RWPE1 (cell line): ENCODE measurements at regions not wholly inside any gene's neighbourhood (a gene's known extent, or its start where the extent isn't known, plus 50 kb on each side); places are given as distances from the start of the nearest gene placed in this dataset.

Experiments used
- CTCF ChIA-PET: fragments of 350-600 bp; sonication (Branson Sonifier 250); formaldehyde crosslinking; extraction: SDS; loops from one replicate; lab custom pipeline; 2021; lab: Yijun Ruan, JAX
- POLR2A ChIA-PET: fragments of 400-600 bp; formaldehyde crosslinking; extraction: SDS; loops from one replicate; lab custom pipeline; 2020; ENCODE audit warnings: antibody characterized with exemption; ENCODE audit not compliant: low non-redundant PET; lab: Yijun Ruan, JAX
- DNase-seq: peaks from one replicate; pipeline ENCODE4 v3.0.0; 2012; ENCODE audit warnings: low spot score
- H3K27ac ChIP-seq: fragments of 450-650 bp; 2 replicates; pipeline ENCODE4 v1.5.1; 2017
- TF ChIP-seq, protein P1 (sequence below): fragments of 450-650 bp; conservative IDR thresholded peaks from 2 replicates; pipeline ENCODE4 v1.5.1; 2017; ENCODE audit warnings: low read depth, mild to moderate bottlenecking

DNA sequence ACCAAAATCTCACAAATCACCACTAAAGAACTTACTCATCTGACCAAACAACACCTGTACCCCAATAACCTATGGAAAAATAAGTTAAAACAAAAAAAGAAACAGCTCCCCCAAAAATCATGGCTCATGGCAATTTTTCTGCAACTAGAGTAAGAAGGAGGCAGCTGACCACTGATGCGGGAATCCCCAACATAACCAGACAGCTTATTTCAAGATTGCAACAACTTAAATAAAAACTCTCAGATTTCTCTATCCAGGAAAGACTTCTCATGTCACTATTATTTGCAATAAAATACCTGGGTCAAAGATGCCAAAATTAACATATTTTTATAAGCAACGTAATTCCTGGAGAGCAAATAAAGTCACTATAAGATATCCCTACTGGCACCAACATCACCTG lies 128.1 kb upstream of the LY86 start:
- H3K27ac ChIP-seq, result no peak overlapping the region
- POLR2A ChIA-PET, result no interaction called here
- CTCF ChIA-PET, result no interaction called here
- TF ChIP-seq, protein P1, sequence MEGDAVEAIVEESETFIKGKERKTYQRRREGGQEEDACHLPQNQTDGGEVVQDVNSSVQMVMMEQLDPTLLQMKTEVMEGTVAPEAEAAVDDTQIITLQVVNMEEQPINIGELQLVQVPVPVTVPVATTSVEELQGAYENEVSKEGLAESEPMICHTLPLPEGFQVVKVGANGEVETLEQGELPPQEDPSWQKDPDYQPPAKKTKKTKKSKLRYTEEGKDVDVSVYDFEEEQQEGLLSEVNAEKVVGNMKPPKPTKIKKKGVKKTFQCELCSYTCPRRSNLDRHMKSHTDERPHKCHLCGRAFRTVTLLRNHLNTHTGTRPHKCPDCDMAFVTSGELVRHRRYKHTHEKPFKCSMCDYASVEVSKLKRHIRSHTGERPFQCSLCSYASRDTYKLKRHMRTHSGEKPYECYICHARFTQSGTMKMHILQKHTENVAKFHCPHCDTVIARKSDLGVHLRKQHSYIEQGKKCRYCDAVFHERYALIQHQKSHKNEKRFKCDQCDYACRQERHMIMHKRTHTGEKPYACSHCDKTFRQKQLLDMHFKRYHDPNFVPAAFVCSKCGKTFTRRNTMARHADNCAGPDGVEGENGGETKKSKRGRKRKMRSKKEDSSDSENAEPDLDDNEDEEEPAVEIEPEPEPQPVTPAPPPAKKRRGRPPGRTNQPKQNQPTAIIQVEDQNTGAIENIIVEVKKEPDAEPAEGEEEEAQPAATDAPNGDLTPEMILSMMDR, result no peak
- DNase-seq, result no peak

DNA sequence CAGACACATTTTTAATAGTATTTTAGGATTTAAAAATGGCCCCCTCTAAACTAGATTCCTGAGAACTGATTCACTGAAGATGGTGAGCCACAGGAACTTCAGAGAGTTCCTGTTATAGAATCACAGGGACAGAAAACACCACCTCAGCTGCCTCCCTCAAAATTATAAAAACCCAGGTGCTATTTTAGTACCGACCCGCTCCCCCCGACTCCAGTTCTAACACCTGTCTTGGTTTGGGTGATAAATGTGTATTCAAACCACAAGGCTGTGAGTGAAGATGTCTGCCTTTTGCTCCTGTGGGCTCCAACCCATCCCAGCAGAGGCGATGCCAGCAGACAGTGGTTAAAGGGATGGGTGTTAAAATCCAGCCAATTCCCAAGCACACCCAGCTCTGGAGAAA lies 127.4 kb upstream of the LY86 start:
- no peak for DNase-seq
- CTCF ChIA-PET, result interaction anchor here (0.5 kb wide), 1 partner anchor 193 kb away, joined by 3 read pairs; no protein-coding TSS in a partner anchor
- TF ChIP-seq, protein P1, result no peak
- H3K27ac ChIP-seq, result no peak overlapping the region
- POLR2A ChIA-PET, result no interaction called here

DNA sequence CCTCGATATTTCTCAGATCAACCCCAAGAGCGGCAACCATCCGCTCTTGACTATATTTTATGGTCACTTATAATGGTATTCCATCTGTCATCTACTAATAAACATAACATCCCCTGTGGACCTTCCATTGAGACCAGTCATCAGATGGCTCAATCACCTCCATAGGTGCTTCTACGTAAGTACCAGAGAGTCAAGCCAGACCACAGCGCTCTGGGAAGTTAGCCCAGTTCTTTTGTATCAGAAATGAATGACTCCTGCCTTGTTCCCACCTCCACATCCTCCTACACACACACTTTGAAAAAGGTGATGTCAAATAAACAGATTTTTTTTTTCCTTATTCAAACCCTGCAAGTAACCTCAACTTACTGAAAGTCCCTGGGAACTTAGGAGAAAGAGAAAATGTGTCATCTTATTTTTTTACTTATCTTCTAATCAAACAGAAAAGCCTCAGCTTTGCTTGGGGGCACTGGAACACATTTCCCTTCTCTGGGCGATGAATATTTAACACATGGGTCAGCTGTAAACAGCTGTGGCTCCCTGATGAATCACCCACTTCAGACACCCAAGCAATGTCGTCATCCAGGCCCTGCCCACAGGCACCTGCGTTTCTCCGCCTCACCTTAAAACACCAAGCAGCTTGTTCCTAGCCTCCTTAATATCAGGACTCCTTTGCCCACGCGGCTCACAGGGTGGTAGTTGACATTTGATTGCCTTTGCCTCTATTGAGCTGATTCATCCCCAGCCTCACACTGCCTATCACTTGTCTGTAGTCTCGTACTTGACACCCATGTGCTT lies 121.4 kb upstream of the LY86 start:
- POLR2A ChIA-PET, result no interaction called here
- TF ChIP-seq, protein P1, result no peak

DNA sequence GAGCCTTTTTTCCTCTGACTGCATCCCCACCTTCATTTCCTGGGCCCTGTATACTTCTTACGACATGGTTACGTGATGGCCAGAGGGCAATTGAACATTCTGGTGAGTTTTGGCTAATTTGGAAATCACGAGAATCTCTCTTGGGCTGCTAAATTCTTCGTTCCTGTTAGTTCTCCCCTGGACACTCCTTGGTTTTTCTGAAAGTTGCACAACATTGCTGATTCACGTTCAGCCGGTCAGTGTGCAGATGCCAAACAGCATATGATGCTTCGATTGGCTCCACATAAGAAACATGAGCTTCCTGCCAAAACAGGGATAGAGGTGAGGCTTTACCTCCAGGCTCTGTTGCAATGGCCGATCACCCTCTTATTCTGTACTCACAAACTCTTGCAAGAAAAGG lies 119.4 kb upstream of the LY86 start:
- DNase-seq, result peak; percentile 59

More for the DNA sequence above, 121.4 kb upstream of the LY86 start:
- DNase-seq, result peak; percentile 85
- CTCF ChIA-PET, result no interaction called here
- peak overlapping the region; percentile 69 for H3K27ac ChIP-seq

DNA sequence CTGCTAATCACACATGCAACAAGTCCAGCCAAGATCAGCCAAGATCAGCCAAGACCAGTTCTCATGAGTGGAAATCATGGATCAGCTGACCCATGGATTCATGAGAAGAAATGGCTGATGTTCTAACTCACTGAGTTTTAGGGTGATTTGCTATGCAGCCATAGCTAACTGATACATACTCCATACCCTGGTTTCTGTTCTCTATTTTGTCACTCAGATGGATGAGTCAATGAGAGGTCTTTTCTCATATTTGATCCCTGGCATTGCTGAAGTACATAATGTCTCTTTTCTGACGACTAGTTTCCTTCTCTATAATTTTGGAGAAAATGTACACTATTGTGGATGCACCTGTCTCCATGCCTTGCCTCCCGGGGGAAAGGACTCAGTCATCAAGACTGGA lies 118.4 kb upstream of the LY86 start:
- H3K27ac ChIP-seq, result peak overlapping the region; percentile 68
- TF ChIP-seq, protein P1, result no peak
- ChIA-PET CTCF (no interaction called here), POLR2A (no interaction called here)
- no peak for DNase-seq

More for the DNA sequence above, 119.4 kb upstream of the LY86 start:
- ChIA-PET CTCF (no interaction called here), POLR2A (no interaction called here)
- TF ChIP-seq, protein P1, result no peak
- H3K27ac ChIP-seq, result peak overlapping the region; percentile 68

DNA sequence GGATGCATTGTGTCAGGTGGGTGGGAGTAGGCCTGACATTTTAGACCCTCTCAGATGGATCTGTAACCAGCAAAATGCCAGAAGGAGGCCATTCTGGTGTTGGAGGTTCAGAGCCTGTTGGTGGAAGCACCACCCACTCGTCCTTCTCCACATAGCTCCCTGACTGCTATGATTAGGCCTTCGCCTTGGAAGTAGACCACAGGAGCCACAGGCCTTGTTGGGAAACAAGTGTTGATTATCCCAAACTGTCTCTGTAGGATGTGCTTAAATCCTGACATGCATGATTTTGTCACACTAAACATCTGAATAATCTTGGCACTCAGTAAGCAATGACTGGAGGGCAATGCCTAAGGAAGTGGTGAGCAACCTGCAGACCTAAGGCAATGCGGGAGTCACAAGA lies 117.2 kb upstream of the LY86 start:
- ChIA-PET POLR2A (no interaction called here), CTCF (no interaction called here)
- no peak for DNase-seq
- TF ChIP-seq, protein P1, result no peak
- no peak overlapping the region for H3K27ac ChIP-seq
